T-cell (primary cell): ENCODE measurements at regions not wholly inside any gene's neighbourhood (a gene's known extent, or its start where the extent isn't known, plus 50 kb on each side); places are given as distances from the start of the nearest gene placed in this dataset.

Source experiments
- ATAC-seq, 4 experiments: fragments of 200-7000 bp in 3 of 4; fragments of 150-1000 bp in 1 of 4; cut with Tn5 transposase; replicated peaks in 1 of 4; 1 replicate in 3 of 4; 2 replicates in 1 of 4; pipeline ENCODE4 v1.10.0; 2021; ENCODE audit warnings: moderate library complexity in 3 of 4, mild to moderate bottlenecking in 2 of 4, moderate number of reproducible peaks in 1 of 4
- CTCF ChIA-PET, 2 donors: fragments of 300-600 bp; sonication (Branson Sonifier 250); formaldehyde crosslinking; loops; one replicate each; lab custom pipeline; 2022; ENCODE audit warnings: antibody characterized with exemption in 2 of 2; lab: Charles Lee
- POLR2A ChIA-PET, 2 donors: fragments of 300-600 bp; sonication (Branson Sonifier 250); formaldehyde crosslinking; loops; one replicate each; lab custom pipeline; 2022; ENCODE audit warnings: antibody characterized with exemption in 2 of 2; lab: Charles Lee
- DNase-seq, 35 experiments: peaks; one replicate each; pipeline versions ENCODE4 v3.0.0 to v3.0.0-alpha.2; 2013 to 2023
- H3K27ac ChIP-seq: one replicate; pipeline ENCODE4 v1.5.1; 2013; ENCODE audit warnings: low read length
- H3K27me3 ChIP-seq, 2 experiments: replicated peaks in 1 of 2; 1 replicate in 1 of 2; 2 replicates in 1 of 2; pipeline versions ENCODE4 v1.6.1 to v1.7.0; 2013; ENCODE audit warnings: low read length in 1 of 2, mixed read lengths in 1 of 2; ENCODE audit not compliant: control insufficient read depth in 2 of 2, insufficient read depth in 2 of 2; ENCODE audit errors: extremely low read depth in 1 of 2
- H3K36me3 ChIP-seq, 2 donors: 1 replicate in 1 of 2; 2 replicates in 1 of 2; pipeline versions ENCODE4 v1.6.1 to v1.7.0; 2013; ENCODE audit warnings: low read length in 1 of 2; ENCODE audit not compliant: control insufficient read depth in 2 of 2, insufficient read depth in 1 of 2; ENCODE audit errors: extremely low read depth in 1 of 2
- H3K4me1 ChIP-seq, 2 experiments: 1 replicate in 1 of 2; 2 replicates in 1 of 2; pipeline versions ENCODE4 v1.6.1 to v1.7.0; 2013; ENCODE audit warnings: low read length in 2 of 2, mixed read lengths in 1 of 2; ENCODE audit not compliant: insufficient read depth in 2 of 2, control insufficient read depth in 1 of 2; ENCODE audit errors: extremely low read depth in 1 of 2
- H3K4me3 ChIP-seq, 2 donors: 1 replicate in 1 of 2; 2 replicates in 1 of 2; pipeline versions ENCODE4 v1.5.1 to v1.7.0; 2013; ENCODE audit warnings: mild to moderate bottlenecking in 2 of 2, low read length in 1 of 2, moderate library complexity in 1 of 2; ENCODE audit not compliant: control insufficient read depth in 1 of 2; ENCODE audit errors: extremely low read depth in 1 of 2
- H3K9me3 ChIP-seq: 2 replicates; pipeline ENCODE4 v1.7.0; 2013
- H3K27ac Mint-ChIP-seq, 2 donors: one replicate each; pipeline ENCODE4 v1.8.0; 2020 to 2021; ENCODE audit warnings: mild to moderate bottlenecking in 2 of 2, mixed read lengths in 2 of 2
- H3K27me3 Mint-ChIP-seq, 2 donors: one replicate each; pipeline ENCODE4 v1.8.0; 2021 to 2022; ENCODE audit warnings: mixed read lengths in 2 of 2
- H3K36me3 Mint-ChIP-seq: one replicate; pipeline ENCODE4 v1.8.0; 2021; ENCODE audit warnings: mixed read lengths
- H3K4me1 Mint-ChIP-seq, 3 donors: one replicate each; pipeline ENCODE4 v1.8.0; 2020 to 2022; ENCODE audit warnings: mixed read lengths in 3 of 3, mild to moderate bottlenecking in 1 of 3
- H3K4me3 Mint-ChIP-seq, 3 donors: one replicate each; pipeline ENCODE4 v1.8.0; 2020 to 2022; ENCODE audit warnings: mild to moderate bottlenecking in 3 of 3, mixed read lengths in 3 of 3, moderate library complexity in 3 of 3
- H3K9me3 Mint-ChIP-seq, 3 donors: one replicate each; pipeline ENCODE4 v1.8.0; 2020 to 2022; ENCODE audit warnings: mixed read lengths in 3 of 3
- WGBS: methylation state at CpG from one replicate; pipeline ENCODE4 v1.1.5; 2013; ENCODE audit warnings: missing lambda C conversion rate; ENCODE audit not compliant: insufficient coverage; 5-methylcytosine and 5-hydroxymethylcytosine counted together

GRCh38 chr3:117263270-117263669 lies 553.7 kb downstream of the TUSC7 start:
- no CpG with 5 or more reads among the region's 3 CpGs for WGBS
- ChIA-PET POLR2A (no interaction called here), CTCF (no interaction called here)
- no peaks in the 10 kb centered on the region for H3K4me1 Mint-ChIP-seq
- H3K27ac ChIP-seq, result no peak overlapping the region
- H3K9me3 ChIP-seq, result no peaks in the 10 kb centered on the region
- DNase-seq, result no peak
- H3K27me3 ChIP-seq, result no peaks in the 10 kb centered on the region
- H3K27me3 Mint-ChIP-seq, result no peaks in the 10 kb centered on the region
- H3K36me3 Mint-ChIP-seq, result no peaks in the 10 kb centered on the region
- H3K27ac Mint-ChIP-seq, result no peak overlapping the region
- no peaks in the 10 kb centered on the region for H3K4me1 ChIP-seq
- H3K4me3 ChIP-seq, result no peak overlapping the region
- ATAC-seq, result no peak
- H3K4me3 Mint-ChIP-seq, result no peak overlapping the region
- no peaks in the 10 kb centered on the region for H3K36me3 ChIP-seq
- H3K9me3 Mint-ChIP-seq, result peaks cover 9 to 20% (median 10%) of the 10 kb centered on the region in 3 donors

DNA sequence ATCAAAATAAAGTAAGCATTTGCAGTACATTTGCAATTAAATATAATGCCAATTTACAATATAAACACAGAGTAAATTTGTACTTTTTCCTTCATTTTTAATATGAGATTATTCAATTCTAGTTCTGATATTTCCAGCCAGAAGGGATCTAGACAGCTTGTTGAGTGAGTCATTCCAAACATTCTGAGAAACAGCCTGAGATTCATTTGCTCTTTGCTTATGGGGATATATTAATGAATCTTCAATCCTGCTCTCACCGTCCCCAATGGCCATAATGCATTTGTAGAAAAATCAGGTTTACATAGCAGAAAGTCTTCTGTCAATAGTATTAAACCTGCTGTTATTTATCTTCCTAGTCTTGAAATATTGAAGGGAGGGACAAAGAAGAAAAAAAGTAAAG lies 554.2 kb downstream of the TUSC7 start:
- no CpG with 5 or more reads among the region's 1 CpG for WGBS

GRCh38 chr3:117264204-117264994 lies 554.8 kb downstream of the TUSC7 start:
- peaks cover 9 to 20% (median 10%) of the 10 kb centered on the region in 3 donors for H3K9me3 Mint-ChIP-seq
- Histone ChIP-seq H3K9me3 (no peaks in the 10 kb centered on the region), H3K4me3 (no peak overlapping the region), H3K27ac (no peak overlapping the region), H3K27me3 (no peaks in the 10 kb centered on the region), H3K36me3 (no peaks in the 10 kb centered on the region), H3K4me1 (no peaks in the 10 kb centered on the region)
- no peaks in the 10 kb centered on the region for H3K27me3 Mint-ChIP-seq
- WGBS, result no CpG with 5 or more reads among the region's 2 CpGs
- H3K27ac Mint-ChIP-seq, result no peak overlapping the region
- H3K36me3 Mint-ChIP-seq, result no peaks in the 10 kb centered on the region
- CTCF ChIA-PET, result no interaction called here
- DNase-seq (no peak), ATAC-seq (no peak)
- POLR2A ChIA-PET, result no interaction called here
- H3K4me1 Mint-ChIP-seq, result no peaks in the 10 kb centered on the region
- H3K4me3 Mint-ChIP-seq, result no peak overlapping the region

More for the DNA sequence above, 554.2 kb downstream of the TUSC7 start:
- ChIA-PET CTCF (no interaction called here), POLR2A (no interaction called here)
- no peak overlapping the region for H3K27ac Mint-ChIP-seq
- Histone ChIP-seq H3K4me3 (no peak overlapping the region), H3K4me1 (no peaks in the 10 kb centered on the region), H3K36me3 (no peaks in the 10 kb centered on the region), H3K27ac (no peak overlapping the region), H3K9me3 (no peaks in the 10 kb centered on the region), H3K27me3 (no peaks in the 10 kb centered on the region)
- no peaks in the 10 kb centered on the region for H3K4me1 Mint-ChIP-seq
- H3K9me3 Mint-ChIP-seq, result peaks cover 9 to 20% (median 10%) of the 10 kb centered on the region in 3 donors
- no peak for DNase-seq
- no peaks in the 10 kb centered on the region for H3K36me3 Mint-ChIP-seq
- no peak overlapping the region for H3K4me3 Mint-ChIP-seq
- H3K27me3 Mint-ChIP-seq, result no peaks in the 10 kb centered on the region
- no peak for ATAC-seq

- Mint-ChIP-seq H3K4me3 (no peak overlapping the region), H3K9me3 (peaks cover 10 to 20% (median 14%) of the 10 kb centered on the region in 3 donors), H3K4me1 (no peaks in the 10 kb centered on the region), H3K27me3 (no peaks in the 10 kb centered on the region), H3K36me3 (no peaks in the 10 kb centered on the region), H3K27ac (no peak overlapping the region)
- H3K9me3 ChIP-seq, result no peaks in the 10 kb centered on the region
- no peaks in the 10 kb centered on the region for H3K36me3 ChIP-seq
- H3K4me1 ChIP-seq, result no peaks in the 10 kb centered on the region
- ChIA-PET POLR2A (interaction anchor here in 1 of 2 donors (0.7 kb wide), 1 partner anchor 24 kb away, joined by 3 read pairs; no protein-coding TSS in a partner anchor), CTCF (no interaction called here)
- H3K4me3 ChIP-seq, result no peak overlapping the region
- H3K27me3 ChIP-seq, result no peaks in the 10 kb centered on the region
- H3K27ac ChIP-seq, result no peak overlapping the region
- DNase-seq (no peak), ATAC-seq (no peak)
Observed at GRCh38 chr3:117266806-117267205, 557.2 kb downstream of the TUSC7 start.

- POLR2A ChIA-PET, result no interaction called here
- H3K4me1 Mint-ChIP-seq, result no peaks in the 10 kb centered on the region
- no peak for DNase-seq
- Histone ChIP-seq H3K4me3 (no peak overlapping the region), H3K27me3 (no peaks in the 10 kb centered on the region), H3K36me3 (no peaks in the 10 kb centered on the region), H3K9me3 (no peaks in the 10 kb centered on the region), H3K27ac (no peak overlapping the region), H3K4me1 (no peaks in the 10 kb centered on the region)
- no peak overlapping the region for H3K4me3 Mint-ChIP-seq
- peaks cover 3 to 11% (median 9%) of the 10 kb centered on the region in 3 donors for H3K9me3 Mint-ChIP-seq
- CTCF ChIA-PET, result no interaction called here
- ATAC-seq, result no peak
- no peaks in the 10 kb centered on the region for H3K27me3 Mint-ChIP-seq
- WGBS, result no CpG with 5 or more reads among the region's 2 CpGs
- no peaks in the 10 kb centered on the region for H3K36me3 Mint-ChIP-seq
- H3K27ac Mint-ChIP-seq, result no peak overlapping the region
Observed at GRCh38 chr3:117268318-117268717, 558.7 kb downstream of the TUSC7 start.

GRCh38 chr3:117272274-117272673 lies 562.7 kb downstream of the TUSC7 start:
- no CpG with 5 or more reads among the region's 2 CpGs for WGBS
- POLR2A ChIA-PET, result no interaction called here

More at GRCh38 chr3:117272274-117272673, 562.7 kb downstream of the TUSC7 start:
- Histone ChIP-seq H3K27ac (no peak overlapping the region), H3K9me3 (no peaks in the 10 kb centered on the region), H3K4me3 (no peak overlapping the region), H3K36me3 (no peaks in the 10 kb centered on the region), H3K27me3 (no peaks in the 10 kb centered on the region), H3K4me1 (no peaks in the 10 kb centered on the region)
- Mint-ChIP-seq H3K4me1 (no peaks in the 10 kb centered on the region), H3K27ac (no peak overlapping the region), H3K27me3 (no peaks in the 10 kb centered on the region), H3K9me3 (peaks cover 4 to 12% (median 5%) of the 10 kb centered on the region in 3 donors), H3K36me3 (no peaks in the 10 kb centered on the region), H3K4me3 (no peak overlapping the region)
- CTCF ChIA-PET, result no interaction called here
- DNase-seq, result no peak
- ATAC-seq, result no peak
